ENCODE measurements at regions not wholly inside any gene's neighbourhood (a gene's known extent, or its start where the extent isn't known, plus 50 kb on each side); places are given as distances from the start of the nearest gene placed in this dataset.

DNA sequence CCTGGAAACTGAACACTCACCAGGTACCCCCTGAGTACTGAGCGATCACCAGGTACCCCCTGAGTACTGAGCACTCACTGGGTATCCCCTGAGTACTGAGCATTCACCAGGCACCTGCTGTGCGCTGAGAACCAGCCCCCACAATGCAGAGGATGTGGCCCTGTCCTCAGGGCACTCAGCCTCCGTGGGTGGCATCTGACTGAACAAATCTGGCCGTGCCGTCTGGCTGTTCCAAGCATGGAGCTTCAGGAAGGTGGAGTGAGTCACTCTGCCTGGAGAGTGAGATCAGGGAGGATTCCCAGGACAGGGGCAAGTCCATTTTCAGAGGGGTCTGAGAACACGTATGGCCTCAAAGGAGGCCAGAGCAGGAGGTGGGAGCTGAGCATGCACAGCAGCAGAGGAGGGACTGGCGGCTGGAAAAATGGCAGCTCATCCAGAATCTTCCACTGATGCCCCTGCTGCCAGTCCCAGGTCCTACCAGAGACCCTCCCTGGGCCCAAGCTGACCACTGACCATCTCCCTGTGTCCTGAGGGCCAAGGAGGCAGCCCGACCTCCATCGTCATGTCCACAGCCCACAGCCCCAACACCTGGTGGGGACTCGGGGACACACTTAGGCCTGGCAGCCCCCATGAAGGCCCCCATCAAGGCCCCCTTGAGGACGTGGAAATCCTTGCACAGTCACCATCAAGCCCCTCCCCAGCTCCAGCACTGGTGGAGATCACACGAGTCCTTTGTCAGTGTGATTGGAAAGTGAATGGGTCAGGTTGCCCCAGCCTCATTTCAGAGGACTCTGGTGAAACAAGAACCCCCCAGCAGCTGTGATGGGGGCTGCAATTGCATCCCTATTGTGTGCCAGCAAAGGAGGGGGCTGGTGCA is 94.1 kb downstream of the HMX1 start:
- TF ChIP-seq ZC3H10 (CRISPR knock-in tag; IDR thresholded peaks at IDR 0.05) (no peak), TSHZ2 (CRISPR knock-in tag; IDR thresholded peaks at IDR 0.05) (no peak), ESRRG (CRISPR knock-in tag; IDR thresholded peaks at IDR 0.05) (no peak), ZNF565 (CRISPR knock-in tag; conservative IDR thresholded peaks at IDR 0.05; ENCODE audit: low read depth) (no peak), CREB5 (CRISPR knock-in tag; IDR thresholded peaks at IDR 0.05; ENCODE audit: low read depth) (no peak), CSDC2 (CRISPR knock-in tag; IDR thresholded peaks at IDR 0.05) (no peak), ZNF8 (CRISPR knock-in tag; IDR thresholded peaks at IDR 0.05) (no peak), ZFP30 (CRISPR knock-in tag; IDR thresholded peaks at IDR 0.05) (no peak), TCF4 (CRISPR knock-in tag; IDR thresholded peaks at IDR 0.05; ENCODE audit: borderline replicate concordance) (no peak), GLIS3 (CRISPR knock-in tag; IDR thresholded peaks at IDR 0.05) (no peak)
- TF ChIP-seq, protein P1, sequence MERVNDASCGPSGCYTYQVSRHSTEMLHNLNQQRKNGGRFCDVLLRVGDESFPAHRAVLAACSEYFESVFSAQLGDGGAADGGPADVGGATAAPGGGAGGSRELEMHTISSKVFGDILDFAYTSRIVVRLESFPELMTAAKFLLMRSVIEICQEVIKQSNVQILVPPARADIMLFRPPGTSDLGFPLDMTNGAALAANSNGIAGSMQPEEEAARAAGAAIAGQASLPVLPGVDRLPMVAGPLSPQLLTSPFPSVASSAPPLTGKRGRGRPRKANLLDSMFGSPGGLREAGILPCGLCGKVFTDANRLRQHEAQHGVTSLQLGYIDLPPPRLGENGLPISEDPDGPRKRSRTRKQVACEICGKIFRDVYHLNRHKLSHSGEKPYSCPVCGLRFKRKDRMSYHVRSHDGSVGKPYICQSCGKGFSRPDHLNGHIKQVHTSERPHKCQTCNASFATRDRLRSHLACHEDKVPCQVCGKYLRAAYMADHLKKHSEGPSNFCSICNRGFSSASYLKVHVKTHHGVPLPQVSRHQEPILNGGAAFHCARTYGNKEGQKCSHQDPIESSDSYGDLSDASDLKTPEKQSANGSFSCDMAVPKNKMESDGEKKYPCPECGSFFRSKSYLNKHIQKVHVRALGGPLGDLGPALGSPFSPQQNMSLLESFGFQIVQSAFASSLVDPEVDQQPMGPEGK (CRISPR knock-in tag; IDR thresholded peaks at IDR 0.05; ENCODE audit: borderline replicate concordance), result no peak
- TF ChIP-seq, protein P2, sequence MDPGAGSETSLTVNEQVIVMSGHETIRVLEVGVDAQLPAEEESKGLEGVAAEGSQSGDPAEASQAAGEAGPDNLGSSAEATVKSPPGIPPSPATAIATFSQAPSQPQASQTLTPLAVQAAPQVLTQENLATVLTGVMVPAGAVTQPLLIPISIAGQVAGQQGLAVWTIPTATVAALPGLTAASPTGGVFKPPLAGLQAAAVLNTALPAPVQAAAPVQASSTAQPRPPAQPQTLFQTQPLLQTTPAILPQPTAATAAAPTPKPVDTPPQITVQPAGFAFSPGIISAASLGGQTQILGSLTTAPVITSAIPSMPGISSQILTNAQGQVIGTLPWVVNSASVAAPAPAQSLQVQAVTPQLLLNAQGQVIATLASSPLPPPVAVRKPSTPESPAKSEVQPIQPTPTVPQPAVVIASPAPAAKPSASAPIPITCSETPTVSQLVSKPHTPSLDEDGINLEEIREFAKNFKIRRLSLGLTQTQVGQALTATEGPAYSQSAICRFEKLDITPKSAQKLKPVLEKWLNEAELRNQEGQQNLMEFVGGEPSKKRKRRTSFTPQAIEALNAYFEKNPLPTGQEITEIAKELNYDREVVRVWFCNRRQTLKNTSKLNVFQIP (CRISPR knock-in tag; IDR thresholded peaks at IDR 0.05; ENCODE audit: borderline replicate concordance, low read depth), result no peak
